HepG2 (cell line): ENCODE measurements at regions not wholly inside any gene's neighbourhood (a gene's known extent, or its start where the extent isn't known, plus 50 kb on each side); places are given as distances from the start of the nearest gene placed in this dataset.

Source experiments
- ATAC-seq: fragments of 200-7000 bp; cut with Tn5 transposase; 3 replicates; pipeline ENCODE4 v1.9.1; 2020; ENCODE audit warnings: mild to moderate bottlenecking, moderate library complexity
- BruUV-seq: library from RNA; stranded (reverse); fragments of 400-500 nt; replicated peaks from 2 replicates; lab custom pipeline; 2021; lab: Mats Ljungman, UMichigan
- CTCF ChIA-PET: fragments of 300-600 bp; formaldehyde crosslinking; extraction: SDS; loops from one replicate; lab custom pipeline; 2021; ENCODE audit warnings: low total read pairs, inconsistent platforms, low intra/inter-chr PET ratio; lab: Yijun Ruan, JAX
- POLR2A ChIA-PET: fragments of 350-600 bp; sonication (Branson Sonifier 250); formaldehyde crosslinking; loops from one replicate; lab custom pipeline; 2020; ENCODE audit warnings: antibody characterized with exemption, inconsistent platforms; lab: Yijun Ruan, JAX
- DNase-seq: peaks from one replicate; pipeline ENCODE4 v3.0.0-alpha.2; 2015; ENCODE audit warnings: low spot score
- FAIRE-seq: peaks from 3 replicates; lab custom pipeline; 2011; peaks lifted over from hg19 to GRCh38; lab: Jason Lieb, UNC
- H2AFZ ChIP-seq: one replicate; pipeline ENCODE4 v1.6.1; 2011; ENCODE audit warnings: low read length, inconsistent platforms
- H3K27ac ChIP-seq: fragments of 300-600 bp; 3 replicates; pipeline ENCODE4 v1.8.0; 2011; ENCODE audit warnings: mixed run types, mild to moderate bottlenecking, mixed read lengths, low read length, inconsistent platforms; ENCODE audit not compliant: insufficient read depth; ENCODE audit errors: extremely low read length
- H3K27me3 ChIP-seq, 2 experiments: fragments of 200-600 bp in 1 of 2; 2 replicates in 1 of 2; 3 replicates in 1 of 2; pipeline versions ENCODE4 v1.6.0 to v1.8.0; 2011; ENCODE audit warnings: low read length in 2 of 2, mild to moderate bottlenecking in 2 of 2, moderate library complexity in 2 of 2, inconsistent platforms in 1 of 2; ENCODE audit not compliant: insufficient read depth in 2 of 2, control insufficient read depth in 1 of 2
- H3K36me3 ChIP-seq, 2 experiments: fragments of 200-600 bp in 1 of 2; replicated peaks in 1 of 2; 2 replicates in 1 of 2; 3 replicates in 1 of 2; pipeline versions ENCODE4 v1.5.1 to v1.8.0; 2011; ENCODE audit warnings: low read length in 2 of 2, inconsistent platforms in 1 of 2; ENCODE audit not compliant: insufficient read depth in 2 of 2, control insufficient read depth in 1 of 2
- H3K4me1 ChIP-seq: 2 replicates; pipeline ENCODE4 v1.5.1; 2012; ENCODE audit warnings: low read length, inconsistent platforms; ENCODE audit not compliant: insufficient read depth
- H3K4me2 ChIP-seq: 2 replicates; pipeline ENCODE4 v1.6.0; 2011; ENCODE audit warnings: low read depth, low read length, inconsistent platforms
- H3K4me3 ChIP-seq, 3 experiments: fragments of 200-600 bp in 1 of 3; sonication (generic), shearing (Covaris generic) in 1 of 3; replicated peaks in 1 of 3; 2 replicates each; pipeline ENCODE4 v1.5.1; 2011 to 2016; ENCODE audit warnings: low read length in 3 of 3, inconsistent platforms in 2 of 3, low read depth in 2 of 3, mild to moderate bottlenecking in 2 of 3, control low read depth in 1 of 3, mixed read lengths in 1 of 3; ENCODE audit not compliant: insufficient read depth in 1 of 3
- H3K79me2 ChIP-seq: one replicate; pipeline ENCODE4 v1.6.1; 2011; ENCODE audit warnings: low read length, inconsistent platforms; ENCODE audit not compliant: insufficient read depth
- H3K9ac ChIP-seq: 2 replicates; pipeline ENCODE4 v1.6.0; 2011; ENCODE audit warnings: mild to moderate bottlenecking, low read depth, low read length, inconsistent platforms; ENCODE audit not compliant: insufficient read depth
- H3K9me3 ChIP-seq: 2 replicates; pipeline ENCODE4 v1.5.1; 2012; ENCODE audit warnings: mild to moderate bottlenecking, low read length
- H4K20me1 ChIP-seq: 2 replicates; pipeline ENCODE4 v1.6.0; 2011; ENCODE audit warnings: inconsistent platforms, mild to moderate bottlenecking, low read length, moderate library complexity; ENCODE audit not compliant: insufficient read depth
- ATF1 ChIP-seq: IDR thresholded peaks from 2 replicates; pipeline ENCODE4 v1.6.1; 2016; ENCODE audit warnings: mild to moderate bottlenecking, control low read depth
- HNRNPH1 ChIP-seq: fragments of 200-400 bp; formaldehyde crosslinking; optimal IDR thresholded peaks from 2 replicates; pipeline ENCODE3; 2017; ENCODE audit warnings: mild to moderate bottlenecking, low read depth, low read length
- HOXA5 ChIP-seq: sonication (generic); formaldehyde crosslinking; IDR thresholded peaks from 2 replicates; pipeline ENCODE4 v1.4.0; 2020; ENCODE audit warnings: missing genetic modification reagents
- NCOA2 ChIP-seq: sonication (generic); formaldehyde crosslinking; IDR thresholded peaks from 2 replicates; pipeline ENCODE4 v1.8.0; 2022; ENCODE audit warnings: inconsistent platforms
- SALL2 ChIP-seq: sonication (generic); formaldehyde crosslinking; IDR thresholded peaks from 2 replicates; pipeline ENCODE4 v1.8.1; 2023; ENCODE audit warnings: mild to moderate bottlenecking, missing genetic modification reagents, inconsistent platforms
- TOPORS ChIP-seq: sonication (generic); formaldehyde crosslinking; IDR thresholded peaks from 2 replicates; pipeline ENCODE4 v1.8.0; 2023; ENCODE audit warnings: mild to moderate bottlenecking, missing genetic modification reagents
- WGBS: methylation state at CpG from one replicate; pipeline ENCODE4 v1.1.6; 2017; ENCODE audit warnings: low lambda C conversion rate; 5-methylcytosine and 5-hydroxymethylcytosine counted together
- in situ Hi-C: cut with HindIII; loops from 2 replicates; pipeline ENCODE4 v1.10.0; 2017; ENCODE audit warnings: low pct_unique_long_range_greater_than_20kb; ENCODE audit not compliant: extremely low pct_ligation_motif_present
- intact Hi-C: fragments of 100-400 bp; cut with micrococcal nuclease; formaldehyde crosslinking; loops from one replicate; pipeline ENCODE4 v1.10.0; 2022; ENCODE audit not compliant: unreplicated experiment
- TF ChIP-seq, protein P1 (sequence below): sonication (generic); formaldehyde crosslinking; IDR thresholded peaks from 2 replicates; pipeline ENCODE4 v1.4.0; 2020; ENCODE audit warnings: mild to moderate bottlenecking, low read depth, missing genetic modification reagents

DNA sequence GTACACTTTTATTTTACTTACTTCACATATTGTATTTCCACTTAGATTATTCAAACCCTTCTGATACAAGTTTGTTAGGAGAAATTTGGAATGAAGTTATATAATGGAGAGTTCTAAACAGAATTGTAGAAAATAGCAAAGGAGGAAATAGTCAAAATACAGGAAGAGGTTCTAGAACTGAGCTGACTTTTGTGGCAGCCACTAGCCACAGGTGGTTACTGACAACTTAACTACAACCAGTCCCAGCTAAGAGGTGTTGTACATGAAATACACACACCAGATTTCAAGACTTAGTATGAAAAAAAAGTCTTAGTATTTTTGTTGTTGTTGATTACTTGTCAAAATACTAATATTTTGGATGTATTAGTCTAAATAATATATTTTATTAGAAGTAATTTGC lies 727.4 kb upstream of the CITED2 start:
- Histone ChIP-seq H3K4me1 (0 out of 2 replicates have a peak, but pooled peaks cover 10% of the 10 kb centered on the region), H3K4me2 (no peak overlapping the region), H2AFZ (no peak overlapping the region), H3K27me3 (no peaks in the 10 kb centered on the region), H3K27ac (no peak overlapping the region), H3K79me2 (no peaks in the 10 kb centered on the region), H4K20me1 (no peaks in the 10 kb centered on the region), H3K4me3 (no peak overlapping the region), H3K9ac (no peak overlapping the region), H3K36me3 (no peaks in the 10 kb centered on the region), H3K9me3 (peaks cover 8% of the 10 kb centered on the region; the same call in 1 of the 2 replicates)
- no peak for TF ChIP-seq HNRNPH1
- CTCF ChIA-PET = no interaction called here
- POLR2A ChIA-PET = no interaction called here
- no peak for ATAC-seq
- no TSS peak for BruUV-seq
- FAIRE-seq = no peak
- in situ Hi-C loops = no loop called here
- intact Hi-C loops = loop anchor here (10.0 kb wide), 1 partner anchor 217 kb away; no protein-coding TSS in a partner anchor
- DNase-seq = no peak

DNA sequence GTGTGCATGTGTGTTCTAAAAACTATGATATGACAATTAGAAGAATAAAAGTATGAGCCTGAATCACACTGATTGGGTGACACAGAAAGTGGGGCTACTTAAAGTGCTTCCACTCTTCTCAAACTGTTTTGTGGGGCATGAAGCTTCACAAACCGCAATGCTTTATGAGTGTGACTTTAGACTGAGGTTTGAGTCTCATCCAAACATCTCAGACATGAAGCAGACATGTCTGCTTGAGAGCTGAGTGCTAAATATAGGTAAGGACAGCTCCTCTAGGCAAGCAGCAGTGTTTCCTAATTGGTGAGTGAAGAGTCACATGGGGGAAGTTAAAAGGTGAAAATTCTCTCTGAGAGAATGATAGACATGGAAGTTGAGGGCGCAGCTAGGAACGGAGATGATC lies 726.9 kb upstream of the CITED2 start:
- BruUV-seq = no TSS peak
- in situ Hi-C loops (no loop called here), intact Hi-C loops (loop anchor here (10.0 kb wide), 1 partner anchor 217 kb away; no protein-coding TSS in a partner anchor)
- no peaks in the 10 kb centered on the region for H4K20me1 ChIP-seq
- ChIA-PET POLR2A (no interaction called here), CTCF (no interaction called here)
- H3K27me3 ChIP-seq = no peaks in the 10 kb centered on the region
- H3K4me3 ChIP-seq = no peak overlapping the region
- H3K4me1 ChIP-seq = 0 out of 2 replicates have a peak, but pooled peaks cover 10% of the 10 kb centered on the region
- ATAC-seq = no peak
- H3K9ac ChIP-seq = no peak overlapping the region
- no peak overlapping the region for H3K27ac ChIP-seq
- no peak overlapping the region for H3K4me2 ChIP-seq
- WGBS = 44% methylated on average over 3 of the region's 3 CpGs
- no peaks in the 10 kb centered on the region for H3K36me3 ChIP-seq
- peaks cover 8% of the 10 kb centered on the region; the same call in 1 of the 2 replicates for H3K9me3 ChIP-seq
- TF ChIP-seq TOPORS (CRISPR knock-in tag) (no peak), SALL2 (CRISPR knock-in tag) (no peak), NCOA2 (CRISPR knock-in tag) (no peak), ATF1 (CRISPR knock-in tag) (no peak), HOXA5 (no peak)
- TF ChIP-seq, protein P1, sequence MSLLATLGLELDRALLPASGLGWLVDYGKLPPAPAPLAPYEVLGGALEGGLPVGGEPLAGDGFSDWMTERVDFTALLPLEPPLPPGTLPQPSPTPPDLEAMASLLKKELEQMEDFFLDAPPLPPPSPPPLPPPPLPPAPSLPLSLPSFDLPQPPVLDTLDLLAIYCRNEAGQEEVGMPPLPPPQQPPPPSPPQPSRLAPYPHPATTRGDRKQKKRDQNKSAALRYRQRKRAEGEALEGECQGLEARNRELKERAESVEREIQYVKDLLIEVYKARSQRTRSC (CRISPR knock-in tag) = no peak
- H2AFZ ChIP-seq = no peak overlapping the region
- DNase-seq = no peak
- no peaks in the 10 kb centered on the region for H3K79me2 ChIP-seq
- no peak for FAIRE-seq
